ENCODE measurements at regions not wholly inside any gene's neighbourhood (a gene's known extent, or its start where the extent isn't known, plus 50 kb on each side); places are given as distances from the start of the nearest gene placed in this dataset.
"Not testable (repeated sequence)": the region's sequence is repeated elsewhere in the genome, so short reads cannot be mapped to it uniquely, and the experiment has no call there.

GRCh38 chr1:196088541-196088940 lies 519.7 kb downstream of the KCNT2 start:
- no peak for DNase-seq

GRCh38 chr1:196078691-196079090 lies 529.5 kb downstream of the KCNT2 start:
- DNase-seq: no peak

- DNase-seq: no peak
Measured at GRCh38 chr1:196075621-196076020, 532.6 kb downstream of the KCNT2 start.

- DNase-seq: no peak
Measured at GRCh38 chr1:196074182-196074581, 534.1 kb downstream of the KCNT2 start.

GRCh38 chr1:196071447-196071846 lies 536.8 kb downstream of the KCNT2 start:
- DNase-seq: no peak

GRCh38 chr1:196070940-196071339 lies 537.3 kb downstream of the KCNT2 start:
- DNase-seq: no peak

- no peak for DNase-seq
Measured at GRCh38 chr1:196063952-196064351, 544.3 kb downstream of the KCNT2 start.

GRCh38 chr1:196063294-196063693 lies 544.9 kb downstream of the KCNT2 start:
- DNase-seq: no peak

- no peak for DNase-seq
Measured at GRCh38 chr1:196060539-196060938, 547.7 kb downstream of the KCNT2 start.

- no peak for DNase-seq
Measured at GRCh38 chr1:196059210-196059609, 549.0 kb downstream of the KCNT2 start.

GRCh38 chr1:196056966-196057365 lies 551.3 kb downstream of the KCNT2 start:
- no peak for DNase-seq

GRCh38 chr1:196049407-196049806 lies 558.8 kb downstream of the KCNT2 start:
- DNase-seq: no peak

GRCh38 chr1:196043268-196043667 lies 565.0 kb downstream of the KCNT2 start:
- no peak for DNase-seq

GRCh38 chr1:196034080-196034706 lies 574.0 kb downstream of the KCNT2 start:
- DNase-seq: no peak

- not testable (repeated sequence) for DNase-seq
Measured at GRCh38 chr1:196031387-196031786, 576.9 kb downstream of the KCNT2 start.

- no peak for DNase-seq
Measured at GRCh38 chr1:196030455-196030854, 577.8 kb downstream of the KCNT2 start.

- no peak for DNase-seq
Measured at GRCh38 chr1:196029410-196029809, 578.8 kb downstream of the KCNT2 start.

GRCh38 chr1:196027127-196027526 lies 581.1 kb downstream of the KCNT2 start:
- no peak for DNase-seq

GRCh38 chr1:196021174-196021573 lies 587.1 kb downstream of the KCNT2 start:
- not testable (repeated sequence) for DNase-seq

- no peak for DNase-seq
Measured at GRCh38 chr1:196009362-196009761, 598.9 kb downstream of the KCNT2 start.

GRCh38 chr1:196007763-196008162 lies 600.5 kb downstream of the KCNT2 start:
- no peak for DNase-seq

GRCh38 chr1:196005426-196005825 lies 602.8 kb downstream of the KCNT2 start:
- DNase-seq: no peak

GRCh38 chr1:196004388-196004787 lies 603.9 kb downstream of the KCNT2 start:
- not testable (repeated sequence) for DNase-seq

- no peak for DNase-seq
Measured at GRCh38 chr1:196002906-196003305, 605.3 kb downstream of the KCNT2 start.

- not testable (repeated sequence) for DNase-seq
Measured at GRCh38 chr1:196002296-196002695, 605.9 kb downstream of the KCNT2 start.

Data from activated naive CD4-positive, alpha-beta T cell treated with Interleukin-2 at 50 U/mL for 16 hours (primary cell).